H1 (cell line): ENCODE measurements at regions not wholly inside any gene's neighbourhood (a gene's known extent, or its start where the extent isn't known, plus 50 kb on each side); places are given as distances from the start of the nearest gene placed in this dataset.

Experiments
- ASH2L ChIP-seq: fragments of 200-600, 300-600 bp; sonication (generic); IDR thresholded peaks from one replicate; pipeline ENCODE4 v1.7.1; 2017; ENCODE audit warnings: low read length
- CHD1 ChIP-seq: IDR thresholded peaks from 2 replicates; pipeline ENCODE4 v1.6.1; 2012; ENCODE audit warnings: low read depth, low read length, improper control_type of control experiment
- CHD7 ChIP-seq: fragments of 300-600 bp; sonication (generic); IDR thresholded peaks from 2 replicates; pipeline ENCODE4 v1.7.1; 2012; ENCODE audit warnings: low read length, moderate library complexity, mild to moderate bottlenecking, inconsistent platforms; ENCODE audit not compliant: insufficient replicate concordance
- CTCF ChIP-seq, 3 experiments: IDR thresholded peaks; 1 replicate in 2 of 3; 2 replicates in 1 of 3; pipeline versions ENCODE4 v1.5.1 to v1.6.1; 2011; ENCODE audit warnings: low read length in 3 of 3, mild to moderate bottlenecking in 3 of 3, inconsistent platforms in 2 of 3, low read depth in 1 of 3, moderate library complexity in 1 of 3; ENCODE audit not compliant: insufficient read depth in 1 of 3; ENCODE audit errors: control extremely low read depth in 1 of 3
- E2F6 ChIP-seq: IDR thresholded peaks from 2 replicates; pipeline ENCODE4 v1.6.1; 2012; ENCODE audit warnings: inconsistent platforms
- FOSL1 ChIP-seq: IDR thresholded peaks from 2 replicates; pipeline ENCODE4 v1.6.1; 2011; ENCODE audit warnings: mild to moderate bottlenecking, low read depth, low read length, moderate library complexity; ENCODE audit not compliant: insufficient read depth
- NANOG ChIP-seq: IDR thresholded peaks from 2 replicates; pipeline ENCODE4 v1.6.1; 2011; ENCODE audit warnings: low read length, low read depth, mild to moderate bottlenecking, inconsistent platforms; ENCODE audit not compliant: insufficient read depth, poor library complexity, severe bottlenecking
- NRF1 ChIP-seq: IDR thresholded peaks from 2 replicates; pipeline ENCODE4 v1.6.1; 2011; ENCODE audit warnings: mild to moderate bottlenecking, low read depth, low read length, improper control_type of control experiment
- SP1 ChIP-seq: IDR thresholded peaks from 2 replicates; pipeline ENCODE4 v1.6.1; 2011; ENCODE audit warnings: low read depth, low read length

GRCh38 chr2:147619808-147620207 lies 225.0 kb upstream of the ACVR2A start (continued):
- no peak for TF ChIP-seq CHD7
- no peak for TF ChIP-seq CTCF (IDR thresholded peaks at IDR 0.05; ENCODE audit: control extremely low read depth in 1 of 3, insufficient read depth in 1 of 3, low read depth in 1 of 3, low read length in 3 of 3)
- TF ChIP-seq NRF1 = no peak
- no peak for TF ChIP-seq CHD1
- TF ChIP-seq FOSL1 = no peak
- TF ChIP-seq ASH2L = no peak
- TF ChIP-seq NANOG = no peak
- TF ChIP-seq E2F6 = no peak
- TF ChIP-seq SP1 = no peak
